ENCODE measurements at regions not wholly inside any gene's neighbourhood (a gene's known extent, or its start where the extent isn't known, plus 50 kb on each side); places are given as distances from the start of the nearest gene placed in this dataset.

DNA sequence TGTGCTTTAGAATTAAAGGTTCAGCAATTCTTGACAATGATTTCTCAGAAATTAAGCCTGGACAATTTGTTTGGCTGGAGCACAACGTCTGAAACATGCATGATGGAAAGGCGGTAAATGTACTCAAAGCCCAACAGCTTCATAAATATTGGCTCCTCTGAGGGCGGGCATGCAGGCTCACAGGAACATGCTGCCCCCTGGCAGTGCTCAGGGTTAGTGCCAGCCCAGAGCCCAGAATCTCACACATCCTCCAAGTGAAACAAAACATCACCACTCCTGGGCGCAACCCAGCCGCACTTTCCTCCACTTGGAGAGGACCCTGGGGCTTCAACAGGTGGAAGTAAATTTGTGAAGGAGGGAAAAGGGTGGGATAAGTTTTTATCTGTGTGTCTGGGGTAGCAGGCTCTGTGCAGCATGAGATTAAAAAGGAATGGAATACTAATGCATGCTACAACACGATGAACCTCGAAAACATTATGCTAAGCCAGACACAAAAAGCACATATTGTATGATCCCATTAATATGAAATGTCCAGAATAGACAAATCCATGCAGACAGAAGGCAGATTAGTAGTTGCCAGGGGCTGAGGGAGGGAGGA, 54.1 kb upstream of the PTPRT start:
- no peak for TF ChIP-seq POLR2A (IDR thresholded peaks at IDR 0.05)
- TF ChIP-seq, protein P1, sequence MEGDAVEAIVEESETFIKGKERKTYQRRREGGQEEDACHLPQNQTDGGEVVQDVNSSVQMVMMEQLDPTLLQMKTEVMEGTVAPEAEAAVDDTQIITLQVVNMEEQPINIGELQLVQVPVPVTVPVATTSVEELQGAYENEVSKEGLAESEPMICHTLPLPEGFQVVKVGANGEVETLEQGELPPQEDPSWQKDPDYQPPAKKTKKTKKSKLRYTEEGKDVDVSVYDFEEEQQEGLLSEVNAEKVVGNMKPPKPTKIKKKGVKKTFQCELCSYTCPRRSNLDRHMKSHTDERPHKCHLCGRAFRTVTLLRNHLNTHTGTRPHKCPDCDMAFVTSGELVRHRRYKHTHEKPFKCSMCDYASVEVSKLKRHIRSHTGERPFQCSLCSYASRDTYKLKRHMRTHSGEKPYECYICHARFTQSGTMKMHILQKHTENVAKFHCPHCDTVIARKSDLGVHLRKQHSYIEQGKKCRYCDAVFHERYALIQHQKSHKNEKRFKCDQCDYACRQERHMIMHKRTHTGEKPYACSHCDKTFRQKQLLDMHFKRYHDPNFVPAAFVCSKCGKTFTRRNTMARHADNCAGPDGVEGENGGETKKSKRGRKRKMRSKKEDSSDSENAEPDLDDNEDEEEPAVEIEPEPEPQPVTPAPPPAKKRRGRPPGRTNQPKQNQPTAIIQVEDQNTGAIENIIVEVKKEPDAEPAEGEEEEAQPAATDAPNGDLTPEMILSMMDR (IDR thresholded peaks at IDR 0.05), result no peak

Measured in gastroesophageal sphincter (tissue), 3 donors.